ENCODE measurements at regions not wholly inside any gene's neighbourhood (a gene's known extent, or its start where the extent isn't known, plus 50 kb on each side); places are given as distances from the start of the nearest gene placed in this dataset.

DNA sequence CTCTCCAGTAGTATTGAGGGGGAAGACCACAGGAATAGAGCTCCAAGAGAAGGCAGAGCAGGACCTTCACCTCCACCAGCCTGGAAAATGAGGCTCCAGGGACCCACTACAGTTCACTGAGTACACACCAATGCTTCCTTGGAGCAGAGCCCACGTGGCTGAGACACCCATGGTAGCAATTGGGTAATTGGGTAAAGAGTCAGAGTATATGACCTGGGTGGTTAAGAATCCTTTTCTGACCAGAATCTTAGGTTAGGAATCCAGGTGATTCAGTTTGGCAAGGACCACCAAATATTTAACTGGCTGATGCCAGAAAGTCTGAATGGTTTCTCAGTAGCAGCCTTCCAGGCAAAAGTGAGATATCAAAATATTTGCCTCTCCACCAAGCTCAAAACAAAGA is 107.7 kb downstream of the MDH1 start:
- no peak for TF ChIP-seq EZH2 (IDR thresholded peaks at IDR 0.05; ENCODE audit: insufficient read depth, poor library complexity, severe bottlenecking)
- TF ChIP-seq EZH2phosphoT487 (IDR thresholded peaks at IDR 0.05; ENCODE audit: insufficient read depth, low read depth) = no peak

All from GM23248 (cell line).